Retinal pigment epithelial cell (primary cell): ENCODE measurements at regions not wholly inside any gene's neighbourhood (a gene's known extent, or its start where the extent isn't known, plus 50 kb on each side); places are given as distances from the start of the nearest gene placed in this dataset.
"Not testable (repeated sequence)": the region's sequence is repeated elsewhere in the genome, so short reads cannot be mapped to it uniquely, and the experiment has no call there.

Experiments used
- DNase-seq: peaks from one replicate; pipeline ENCODE4 v3.0.0-alpha.2; 2010; ENCODE audit warnings: low read depth
- H3K4me3 ChIP-seq: 2 replicates; pipeline ENCODE4 v1.5.1; 2011; ENCODE audit warnings: mild to moderate bottlenecking, low read length, control low read depth, moderate library complexity
- TF ChIP-seq, protein P1 (sequence below): conservative IDR thresholded peaks from 2 replicates; pipeline ENCODE4 v1.5.1; 2011; ENCODE audit warnings: low read depth, low read length, control low read depth, inconsistent platforms

DNA sequence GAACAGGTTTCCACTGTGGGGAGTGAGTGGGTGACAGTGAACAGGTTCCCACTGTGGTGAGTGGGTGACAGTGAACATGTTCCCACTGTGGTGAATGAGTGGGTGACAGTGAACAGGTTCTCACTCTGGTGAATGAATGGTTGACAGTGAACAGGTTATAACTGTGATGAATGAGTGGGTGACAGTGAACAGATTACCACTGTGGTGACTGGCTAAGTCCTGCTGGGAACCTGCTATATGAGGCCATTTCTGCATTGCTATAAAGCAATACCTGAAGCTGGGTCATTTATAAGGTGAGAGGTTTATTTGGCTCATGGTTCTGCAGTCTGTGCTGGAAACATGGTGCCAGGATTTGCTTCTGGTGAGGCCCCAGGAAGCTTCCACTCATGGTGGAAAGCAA lies 637.1 kb downstream of the UQCRFS1 start:
- H3K4me3 ChIP-seq: no peak overlapping the region
- TF ChIP-seq, protein P1, sequence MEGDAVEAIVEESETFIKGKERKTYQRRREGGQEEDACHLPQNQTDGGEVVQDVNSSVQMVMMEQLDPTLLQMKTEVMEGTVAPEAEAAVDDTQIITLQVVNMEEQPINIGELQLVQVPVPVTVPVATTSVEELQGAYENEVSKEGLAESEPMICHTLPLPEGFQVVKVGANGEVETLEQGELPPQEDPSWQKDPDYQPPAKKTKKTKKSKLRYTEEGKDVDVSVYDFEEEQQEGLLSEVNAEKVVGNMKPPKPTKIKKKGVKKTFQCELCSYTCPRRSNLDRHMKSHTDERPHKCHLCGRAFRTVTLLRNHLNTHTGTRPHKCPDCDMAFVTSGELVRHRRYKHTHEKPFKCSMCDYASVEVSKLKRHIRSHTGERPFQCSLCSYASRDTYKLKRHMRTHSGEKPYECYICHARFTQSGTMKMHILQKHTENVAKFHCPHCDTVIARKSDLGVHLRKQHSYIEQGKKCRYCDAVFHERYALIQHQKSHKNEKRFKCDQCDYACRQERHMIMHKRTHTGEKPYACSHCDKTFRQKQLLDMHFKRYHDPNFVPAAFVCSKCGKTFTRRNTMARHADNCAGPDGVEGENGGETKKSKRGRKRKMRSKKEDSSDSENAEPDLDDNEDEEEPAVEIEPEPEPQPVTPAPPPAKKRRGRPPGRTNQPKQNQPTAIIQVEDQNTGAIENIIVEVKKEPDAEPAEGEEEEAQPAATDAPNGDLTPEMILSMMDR: no peak
- DNase-seq: no peak

GRCh38 chr19:28575312-28575711 lies 637.6 kb downstream of the UQCRFS1 start:
- not testable (repeated sequence) for H3K4me3 ChIP-seq, DNase-seq

GRCh38 chr19:28574212-28574611 lies 638.7 kb downstream of the UQCRFS1 start:
- H3K4me3 ChIP-seq: no peak overlapping the region
- TF ChIP-seq, protein P1: no peak
- no peak for DNase-seq

- H3K4me3 ChIP-seq: no peak overlapping the region
- TF ChIP-seq, protein P1: no peak
- no peak for DNase-seq
These were observed 643.5 kb downstream of the UQCRFS1 start for GRCh38 chr19:28569132-28570131.

- DNase-seq: no peak
- H3K4me3 ChIP-seq: no peak overlapping the region
- TF ChIP-seq, protein P1: no peak
These were observed 645.1 kb downstream of the UQCRFS1 start for GRCh38 chr19:28567834-28568233.

DNA sequence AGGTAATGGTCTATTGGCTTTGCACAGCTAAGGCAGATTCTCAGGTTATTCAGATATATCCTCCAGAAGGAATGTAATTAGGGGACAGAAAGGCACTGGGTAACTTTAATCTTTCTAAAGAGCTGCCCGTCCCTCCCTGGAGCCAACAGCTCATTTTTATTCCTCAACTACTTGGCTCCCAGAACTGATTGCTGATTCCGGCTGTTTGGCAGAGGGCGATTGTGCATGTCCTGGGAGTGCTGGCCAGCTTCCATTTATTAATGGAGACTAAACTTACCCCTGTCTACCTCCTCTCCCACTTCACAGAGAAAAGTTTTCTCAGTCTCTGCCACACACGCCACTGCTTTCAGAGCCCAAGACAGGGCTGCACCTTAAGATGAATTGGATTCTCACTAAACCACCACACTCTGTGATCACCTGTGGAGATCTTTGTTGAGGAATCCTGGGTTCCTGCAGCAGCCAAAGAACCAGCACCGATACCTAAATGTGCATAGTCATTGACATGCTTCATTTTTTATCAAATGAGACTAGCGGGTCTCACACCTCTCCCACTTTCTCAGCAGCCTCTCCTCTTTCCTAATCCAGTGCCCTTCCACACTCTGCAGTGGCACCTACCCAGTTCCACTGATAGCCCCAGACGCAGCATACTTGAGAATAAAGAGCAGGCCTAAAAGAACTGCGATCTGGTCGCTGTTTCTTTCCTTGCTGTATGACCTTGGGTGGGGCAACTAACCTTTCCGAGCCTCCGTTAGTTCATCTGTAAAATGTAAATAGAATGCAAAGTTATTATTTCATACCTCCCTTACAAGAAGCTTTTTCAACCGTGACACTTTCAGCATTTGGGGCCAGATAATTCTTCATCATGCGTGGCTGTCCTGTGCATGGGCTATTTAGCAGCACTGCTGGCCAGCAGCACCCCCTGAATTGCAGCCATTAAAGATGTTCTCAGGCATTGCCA lies 648.7 kb downstream of the UQCRFS1 start:
- TF ChIP-seq, protein P1: no peak
- H3K4me3 ChIP-seq: no peak overlapping the region
- no peak for DNase-seq

DNA sequence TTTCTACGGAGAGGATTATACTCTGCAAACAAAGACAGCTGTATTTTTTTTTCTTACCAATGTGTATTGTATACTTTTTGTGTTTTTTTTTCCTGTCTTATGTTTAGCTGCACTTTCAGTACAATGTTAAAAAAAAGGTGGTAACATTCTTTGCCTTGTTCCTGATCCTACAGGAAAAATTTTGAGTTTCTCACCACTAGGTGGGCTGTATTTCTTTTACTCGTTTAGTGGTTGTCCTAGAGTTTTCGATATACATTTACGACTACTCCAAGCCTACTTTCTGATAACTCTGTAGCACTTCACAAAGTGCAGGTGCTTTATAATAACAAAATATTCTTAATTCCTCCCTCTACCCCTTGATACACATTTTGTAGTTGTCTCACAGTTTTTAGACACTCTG lies 652.2 kb downstream of the UQCRFS1 start:
- H3K4me3 ChIP-seq: no peak overlapping the region
- no peak for DNase-seq
- TF ChIP-seq, protein P1: no peak
